H9 (cell line): ENCODE measurements at regions not wholly inside any gene's neighbourhood (a gene's known extent, or its start where the extent isn't known, plus 50 kb on each side); places are given as distances from the start of the nearest gene placed in this dataset.

ENCODE experiments used
- DNase-seq: peaks from one replicate; pipeline ENCODE4 v3.0.0-alpha.2; 2017
- H2AFZ ChIP-seq: one replicate; pipeline ENCODE4 v1.6.1; 2013; ENCODE audit warnings: mild to moderate bottlenecking, low read length, control low read depth, moderate library complexity
- H2AK5ac ChIP-seq: 2 replicates; pipeline ENCODE4 v1.6.1; 2013; ENCODE audit warnings: low read length, control low read depth, mixed read lengths; ENCODE audit not compliant: insufficient read length
- H2BK120ac ChIP-seq: one replicate; pipeline ENCODE4 v1.6.1; 2013; ENCODE audit warnings: low read depth, mild to moderate bottlenecking, low read length, control low read depth, inconsistent platforms; ENCODE audit not compliant: poor library complexity, severe bottlenecking
- H2BK12ac ChIP-seq: 2 replicates; pipeline ENCODE4 v1.6.1; 2013; ENCODE audit warnings: low read length, control low read depth, mixed read lengths, low read depth; ENCODE audit not compliant: insufficient read length
- H2BK15ac ChIP-seq: 2 replicates; pipeline ENCODE4 v1.6.1; 2013; ENCODE audit warnings: low read depth, low read length, control low read depth
- H2BK20ac ChIP-seq: one replicate; pipeline ENCODE4 v1.6.1; 2013; ENCODE audit warnings: low read depth, mild to moderate bottlenecking, low read length, control low read depth, inconsistent platforms; ENCODE audit not compliant: poor library complexity, severe bottlenecking
- H2BK5ac ChIP-seq: 2 replicates; pipeline ENCODE4 v1.6.1; 2013; ENCODE audit warnings: low read length, control low read depth, mixed read lengths; ENCODE audit not compliant: insufficient read length
- H3K14ac ChIP-seq: 2 replicates; pipeline ENCODE4 v1.6.1; 2013; ENCODE audit warnings: low read length, control low read depth; ENCODE audit not compliant: insufficient read depth
- H3K18ac ChIP-seq: 2 replicates; pipeline ENCODE4 v1.6.1; 2013; ENCODE audit warnings: low read depth, mild to moderate bottlenecking, mixed read lengths, low read length, control low read depth; ENCODE audit not compliant: insufficient read length
- H3K23ac ChIP-seq: 2 replicates; pipeline ENCODE4 v1.6.1; 2013; ENCODE audit warnings: low read length, control low read depth, mixed read lengths, low read depth; ENCODE audit not compliant: insufficient read length
- H3K23me2 ChIP-seq: 2 replicates; pipeline ENCODE4 v1.6.1; 2013; ENCODE audit warnings: low read depth, mild to moderate bottlenecking, mixed read lengths, low read length, control low read depth; ENCODE audit not compliant: insufficient read length, poor library complexity, severe bottlenecking
- H3K27ac ChIP-seq: 2 replicates; pipeline ENCODE4 v1.5.1; 2013; ENCODE audit warnings: low read length, control low read depth, mixed read lengths, low read depth; ENCODE audit not compliant: insufficient read length
- H3K27me3 ChIP-seq: 2 replicates; pipeline ENCODE4 v1.6.1; 2013; ENCODE audit warnings: low read length, control low read depth, inconsistent platforms; ENCODE audit not compliant: insufficient read depth
- H3K4ac ChIP-seq: 2 replicates; pipeline ENCODE4 v1.6.1; 2013; ENCODE audit warnings: low read depth, mild to moderate bottlenecking, control low read depth, inconsistent platforms, low read length, moderate library complexity
- H3K4me1 ChIP-seq: 2 replicates; pipeline ENCODE4 v1.6.1; 2013; ENCODE audit warnings: low read length, control low read depth, inconsistent platforms; ENCODE audit not compliant: insufficient read depth
- H3K4me2 ChIP-seq: 2 replicates; pipeline ENCODE4 v1.6.1; 2013; ENCODE audit warnings: low read length, control low read depth, mixed read lengths; ENCODE audit not compliant: insufficient read length, insufficient read depth
- H3K56ac ChIP-seq: 2 replicates; pipeline ENCODE4 v1.6.1; 2013; ENCODE audit warnings: low read depth, mild to moderate bottlenecking, mixed read lengths, low read length, control low read depth; ENCODE audit not compliant: insufficient read length
- H3K79me1 ChIP-seq: 2 replicates; pipeline ENCODE4 v1.6.1; 2013; ENCODE audit warnings: low read depth, mild to moderate bottlenecking, moderate library complexity, low read length, control low read depth, inconsistent platforms; ENCODE audit not compliant: insufficient read depth, poor library complexity, severe bottlenecking
- H3K79me2 ChIP-seq: 2 replicates; pipeline ENCODE4 v1.6.1; 2013; ENCODE audit warnings: low read length, control low read depth, inconsistent platforms; ENCODE audit not compliant: insufficient read depth
- H3K9ac ChIP-seq: 2 replicates; pipeline ENCODE4 v1.6.1; 2013; ENCODE audit warnings: low read length, control low read depth, mixed read lengths; ENCODE audit not compliant: insufficient read length; ENCODE audit errors: extremely low read depth
- H3K9me3 ChIP-seq: one replicate; pipeline ENCODE4 v1.6.1; 2013; ENCODE audit warnings: low read depth, low read length, inconsistent platforms; ENCODE audit not compliant: control insufficient read depth
- H3T11ph ChIP-seq: one replicate; pipeline ENCODE4 v1.6.1; 2013; ENCODE audit warnings: mild to moderate bottlenecking, low read length, control low read depth, inconsistent platforms
- H4K20me1 ChIP-seq: one replicate; pipeline ENCODE4 v1.6.1; 2013; ENCODE audit not compliant: control insufficient read depth, insufficient read length, insufficient read depth
- H4K5ac ChIP-seq: 2 replicates; pipeline ENCODE4 v1.6.1; 2013; ENCODE audit warnings: low read depth, mild to moderate bottlenecking, mixed read lengths, low read length, control low read depth; ENCODE audit not compliant: insufficient read length
- H4K8ac ChIP-seq: replicated peaks from 2 replicates; pipeline ENCODE4 v1.6.1; 2013; ENCODE audit warnings: low read length, control low read depth, mixed read lengths, low read depth; ENCODE audit not compliant: insufficient read length
- H4K91ac ChIP-seq: 2 replicates; pipeline ENCODE4 v1.6.1; 2013; ENCODE audit warnings: low read depth, mild to moderate bottlenecking, moderate library complexity, mixed read lengths, low read length, control low read depth; ENCODE audit not compliant: insufficient read length
- H3K27ac Mint-ChIP-seq, 3 experiments: 2 replicates in 2 of 3; 3 replicates in 1 of 3; pipeline ENCODE4 v1.8.0; 2020 to 2021; ENCODE audit warnings: mixed read lengths in 3 of 3, mild to moderate bottlenecking in 1 of 3, moderate library complexity in 1 of 3
- H3K27me3 Mint-ChIP-seq: 2 replicates; pipeline ENCODE4 v1.8.0; 2021; ENCODE audit warnings: low read depth, mild to moderate bottlenecking, moderate library complexity, mixed read lengths
- H3K36me3 Mint-ChIP-seq, 3 experiments: 2 replicates in 2 of 3; 3 replicates in 1 of 3; pipeline ENCODE4 v1.8.0; 2020 to 2021; ENCODE audit warnings: low read depth in 3 of 3, mixed read lengths in 3 of 3; ENCODE audit not compliant: insufficient read depth in 1 of 3
- H3K4me1 Mint-ChIP-seq, 2 experiments: 2 replicates each; pipeline ENCODE4 v1.8.0; 2020; ENCODE audit warnings: mixed read lengths in 2 of 2
- H3K4me3 Mint-ChIP-seq, 2 experiments: 2 replicates in 1 of 2; 3 replicates in 1 of 2; pipeline ENCODE4 v1.8.0; 2020 to 2021; ENCODE audit warnings: mild to moderate bottlenecking in 2 of 2, mixed read lengths in 2 of 2, moderate library complexity in 1 of 2
- H3K9me3 Mint-ChIP-seq, 2 experiments: 2 replicates in 1 of 2; 3 replicates in 1 of 2; pipeline ENCODE4 v1.8.0; 2020; ENCODE audit warnings: mild to moderate bottlenecking in 2 of 2, mixed read lengths in 2 of 2, moderate library complexity in 1 of 2
- WGBS: extraction: QIAGEN DNeasy Blood & Tissue Kit; methylation state at CpG from one replicate; pipeline ENCODE4 v1.1.7; 2013; ENCODE audit warnings: missing lambda C conversion rate, low lambda C conversion rate, mixed read lengths; ENCODE audit not compliant: insufficient read length; ENCODE audit errors: extremely low coverage; 5-methylcytosine and 5-hydroxymethylcytosine counted together
- TF ChIP-seq, protein P1 (sequence below): fragments of 200-600 bp; sonication (generic); conservative IDR thresholded peaks from 3 replicates; pipeline ENCODE4 v1.8.0; 2021; ENCODE audit warnings: antibody characterized with exemption, mild to moderate bottlenecking

DNA sequence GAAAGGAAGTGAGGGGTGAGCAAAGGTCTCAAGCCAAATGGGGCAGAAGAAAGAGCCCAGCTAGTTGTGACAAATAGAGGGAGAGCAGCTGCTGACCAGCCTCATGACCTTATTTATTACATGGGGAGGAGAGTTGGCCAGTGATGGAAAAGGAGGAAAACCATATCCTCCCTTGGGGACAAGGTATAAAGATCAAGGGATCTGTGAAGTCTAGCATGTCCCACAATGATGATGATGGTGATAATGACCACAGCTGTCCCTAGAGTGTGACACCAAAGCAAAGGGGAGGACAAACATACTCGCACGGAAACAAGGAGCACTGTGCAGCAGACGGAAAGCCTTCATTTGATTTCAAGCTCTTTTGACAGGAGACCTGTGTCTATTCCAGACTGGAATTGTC is 190.4 kb upstream of the MCHR2 start:
- Mint-ChIP-seq H3K27ac (no peak overlapping the region), H3K9me3 (no peaks in the 10 kb centered on the region), H3K4me3 (no peak overlapping the region), H3K36me3 (no peaks in the 10 kb centered on the region), H3K4me1 (0 out of 4 replicates have a peak, but pooled peaks cover 0 to 2% of the 10 kb centered on the region in 2 experiments), H3K27me3 (no peaks in the 10 kb centered on the region)
- Histone ChIP-seq H3K79me2 (no peaks in the 10 kb centered on the region), H4K91ac (no peak overlapping the region), H3K9me3 (no peaks in the 10 kb centered on the region), H3K14ac (no peak overlapping the region), H3K4me1 (no peaks in the 10 kb centered on the region; the same call in 1 of the 2 replicates), H3K79me1 (no peaks in the 10 kb centered on the region), H4K20me1 (no peaks in the 10 kb centered on the region), H3K4ac (no peak overlapping the region), H3T11ph (no peak overlapping the region), H3K18ac (no peak overlapping the region), H2AFZ (no peak overlapping the region), H2BK120ac (no peak overlapping the region), H3K9ac (no peak overlapping the region), H4K8ac (no peak overlapping the region), H2AK5ac (no peak overlapping the region), H3K27me3 (no peaks in the 10 kb centered on the region), H3K23ac (no peak overlapping the region), H3K56ac (no peak overlapping the region), H2BK5ac (no peak overlapping the region), H2BK12ac (no peak overlapping the region), H2BK20ac (no peak overlapping the region), H3K27ac (no peak overlapping the region), H3K23me2 (no peaks in the 10 kb centered on the region), H4K5ac (no peak overlapping the region), H2BK15ac (no peak overlapping the region), H3K4me2 (no peak overlapping the region)
- TF ChIP-seq, protein P1, sequence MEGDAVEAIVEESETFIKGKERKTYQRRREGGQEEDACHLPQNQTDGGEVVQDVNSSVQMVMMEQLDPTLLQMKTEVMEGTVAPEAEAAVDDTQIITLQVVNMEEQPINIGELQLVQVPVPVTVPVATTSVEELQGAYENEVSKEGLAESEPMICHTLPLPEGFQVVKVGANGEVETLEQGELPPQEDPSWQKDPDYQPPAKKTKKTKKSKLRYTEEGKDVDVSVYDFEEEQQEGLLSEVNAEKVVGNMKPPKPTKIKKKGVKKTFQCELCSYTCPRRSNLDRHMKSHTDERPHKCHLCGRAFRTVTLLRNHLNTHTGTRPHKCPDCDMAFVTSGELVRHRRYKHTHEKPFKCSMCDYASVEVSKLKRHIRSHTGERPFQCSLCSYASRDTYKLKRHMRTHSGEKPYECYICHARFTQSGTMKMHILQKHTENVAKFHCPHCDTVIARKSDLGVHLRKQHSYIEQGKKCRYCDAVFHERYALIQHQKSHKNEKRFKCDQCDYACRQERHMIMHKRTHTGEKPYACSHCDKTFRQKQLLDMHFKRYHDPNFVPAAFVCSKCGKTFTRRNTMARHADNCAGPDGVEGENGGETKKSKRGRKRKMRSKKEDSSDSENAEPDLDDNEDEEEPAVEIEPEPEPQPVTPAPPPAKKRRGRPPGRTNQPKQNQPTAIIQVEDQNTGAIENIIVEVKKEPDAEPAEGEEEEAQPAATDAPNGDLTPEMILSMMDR = no peak
- no peak for DNase-seq
- WGBS = no CpG with 5 or more reads among the region's 3 CpGs
